Epithelial cell of esophagus (primary cell): ENCODE measurements at regions not wholly inside any gene's neighbourhood (a gene's known extent, or its start where the extent isn't known, plus 50 kb on each side); places are given as distances from the start of the nearest gene placed in this dataset.
A peak's percentile ranks its signal among the peaks of the same experiment; 100 is the strongest.

Experiments
- DNase-seq: peaks from one replicate; pipeline ENCODE4 v3.0.0; 2010; ENCODE audit warnings: low read depth
- H3K4me3 ChIP-seq: 2 replicates; pipeline ENCODE4 v1.5.1; 2011; ENCODE audit warnings: mild to moderate bottlenecking, low read length, control low read depth
- TF ChIP-seq, protein P1 (sequence below): IDR thresholded peaks from 2 replicates; pipeline ENCODE4 v1.5.1; 2011; ENCODE audit warnings: low read depth, mild to moderate bottlenecking, low read length, control low read depth, inconsistent platforms; ENCODE audit not compliant: insufficient read depth; ENCODE audit errors: missing control alignments

DNA sequence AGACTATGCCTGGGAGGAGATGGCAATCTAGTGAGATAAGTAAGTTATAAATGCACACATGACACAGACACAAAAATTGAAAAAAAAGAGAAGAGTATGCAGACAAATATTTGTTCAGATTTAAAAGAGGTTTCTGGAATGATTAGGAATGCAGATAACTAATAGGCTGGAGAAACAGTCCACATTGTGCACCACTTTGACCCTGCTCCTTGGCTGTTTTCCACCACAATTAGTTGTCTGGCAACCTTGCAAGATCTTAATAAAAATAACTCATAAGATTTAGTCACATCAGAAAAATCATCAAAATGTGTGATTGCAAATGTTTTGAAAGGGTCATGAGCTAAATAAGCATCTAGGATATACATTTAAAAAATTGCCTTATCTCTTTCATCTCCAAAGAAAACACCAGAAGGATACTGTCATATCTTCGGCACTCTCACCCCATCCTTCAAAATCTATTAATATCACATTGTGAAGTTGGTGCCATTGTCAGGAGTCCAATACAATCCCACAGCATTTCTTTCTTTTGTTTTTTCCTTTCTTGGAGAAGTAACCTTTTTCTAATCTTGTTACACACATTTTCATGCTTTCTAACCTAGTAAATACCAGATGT, 153.7 kb upstream of the KCNMB2 start:
- no peak overlapping the region for H3K4me3 ChIP-seq
- no peak for DNase-seq
- TF ChIP-seq, protein P1, sequence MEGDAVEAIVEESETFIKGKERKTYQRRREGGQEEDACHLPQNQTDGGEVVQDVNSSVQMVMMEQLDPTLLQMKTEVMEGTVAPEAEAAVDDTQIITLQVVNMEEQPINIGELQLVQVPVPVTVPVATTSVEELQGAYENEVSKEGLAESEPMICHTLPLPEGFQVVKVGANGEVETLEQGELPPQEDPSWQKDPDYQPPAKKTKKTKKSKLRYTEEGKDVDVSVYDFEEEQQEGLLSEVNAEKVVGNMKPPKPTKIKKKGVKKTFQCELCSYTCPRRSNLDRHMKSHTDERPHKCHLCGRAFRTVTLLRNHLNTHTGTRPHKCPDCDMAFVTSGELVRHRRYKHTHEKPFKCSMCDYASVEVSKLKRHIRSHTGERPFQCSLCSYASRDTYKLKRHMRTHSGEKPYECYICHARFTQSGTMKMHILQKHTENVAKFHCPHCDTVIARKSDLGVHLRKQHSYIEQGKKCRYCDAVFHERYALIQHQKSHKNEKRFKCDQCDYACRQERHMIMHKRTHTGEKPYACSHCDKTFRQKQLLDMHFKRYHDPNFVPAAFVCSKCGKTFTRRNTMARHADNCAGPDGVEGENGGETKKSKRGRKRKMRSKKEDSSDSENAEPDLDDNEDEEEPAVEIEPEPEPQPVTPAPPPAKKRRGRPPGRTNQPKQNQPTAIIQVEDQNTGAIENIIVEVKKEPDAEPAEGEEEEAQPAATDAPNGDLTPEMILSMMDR = no peak

DNA sequence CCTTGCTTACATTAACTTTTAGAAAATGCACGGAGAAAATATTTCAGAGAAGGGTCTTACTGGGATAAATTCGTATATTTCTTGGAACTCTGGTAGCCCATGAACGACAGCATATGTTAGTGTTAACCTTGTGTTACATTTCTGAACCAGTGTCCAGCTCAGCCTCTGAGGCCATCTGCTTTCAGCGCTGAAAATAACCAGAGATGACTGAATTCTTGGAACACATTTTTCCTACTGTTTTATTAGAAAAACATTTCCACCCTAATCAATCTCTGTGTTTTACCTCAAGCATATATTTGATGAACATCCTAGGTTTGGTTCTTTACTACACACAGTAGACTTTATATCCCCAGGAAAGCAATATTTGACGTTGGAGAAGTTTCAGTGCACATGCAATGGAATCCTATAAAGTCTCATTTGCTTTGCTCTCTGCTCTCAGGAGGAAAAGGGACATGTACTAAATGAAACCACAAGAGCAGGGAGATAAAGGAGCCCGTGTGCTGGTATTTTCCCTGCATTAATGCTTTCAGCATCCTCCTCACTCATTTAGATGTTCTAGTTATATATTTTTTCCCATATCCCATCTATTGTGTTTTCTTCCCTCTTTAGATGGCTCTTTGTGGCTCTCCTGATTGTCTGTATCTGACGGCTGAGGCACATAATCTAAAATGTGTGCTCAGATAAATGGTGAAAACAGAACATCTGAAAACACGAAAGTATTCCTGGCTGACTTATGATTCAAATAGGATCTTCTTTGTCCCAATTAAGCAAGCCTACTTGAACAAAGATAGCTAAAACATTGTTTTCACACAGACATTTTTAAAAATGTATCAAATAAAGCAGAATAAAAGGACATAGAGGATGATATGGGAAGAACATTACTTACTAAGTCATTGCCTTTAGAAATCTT, 151.7 kb upstream of the KCNMB2 start:
- no peak overlapping the region for H3K4me3 ChIP-seq
- DNase-seq = no peak
- TF ChIP-seq, protein P1 = no peak

DNA sequence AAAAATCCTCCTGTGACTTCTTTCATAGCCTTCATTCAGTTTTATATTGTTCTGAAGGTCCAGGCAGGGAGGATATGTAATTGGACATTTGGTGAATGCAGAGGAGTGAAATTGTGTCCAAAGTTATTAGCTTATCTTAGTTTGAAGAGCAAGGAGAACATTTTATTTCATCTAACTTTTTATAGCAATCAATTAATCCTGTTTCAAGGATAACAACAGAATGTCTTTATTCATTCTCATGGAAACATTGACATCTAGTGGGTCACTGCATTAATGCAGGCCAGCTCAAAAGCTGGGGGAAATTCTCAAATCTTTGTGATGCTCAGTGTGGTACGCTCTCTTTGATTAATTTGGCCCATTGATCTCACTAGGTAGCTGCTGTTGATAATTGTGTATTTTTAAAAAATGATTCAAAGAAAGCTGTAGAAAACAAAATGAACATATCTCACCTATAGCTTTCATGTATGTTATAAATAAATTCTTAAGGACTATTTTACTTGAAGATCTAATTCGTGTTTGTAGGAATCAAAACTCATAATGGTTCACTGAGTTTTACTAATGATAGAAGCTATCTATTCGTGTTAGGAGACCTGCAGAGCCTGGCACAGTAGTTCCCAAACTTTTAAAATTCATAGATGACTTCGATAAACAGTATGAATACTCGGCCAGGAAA, 150.8 kb upstream of the KCNMB2 start:
- DNase-seq = peak; percentile 46
- TF ChIP-seq, protein P1 = peak; percentile 81
- H3K4me3 ChIP-seq = no peak overlapping the region

DNA sequence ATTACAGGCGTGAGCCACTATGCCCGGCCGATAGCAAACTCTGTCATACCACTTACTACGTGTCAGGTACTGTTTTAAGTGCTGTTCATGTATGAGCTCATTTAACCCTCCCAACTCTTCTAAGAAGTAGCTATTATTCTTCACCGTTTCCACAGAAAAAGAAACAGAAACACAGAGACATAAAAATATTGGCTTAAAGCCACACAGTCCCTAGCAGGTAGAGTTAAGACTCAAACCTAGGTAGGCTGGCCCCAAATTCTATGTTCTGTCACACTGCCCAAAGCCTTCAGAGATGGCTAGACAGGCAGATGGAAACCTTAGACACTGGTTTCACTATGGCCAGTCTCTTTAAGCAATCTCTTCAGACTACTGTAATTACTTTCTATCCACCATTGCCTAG, 149.8 kb upstream of the KCNMB2 start:
- no peak overlapping the region for H3K4me3 ChIP-seq
- no peak for DNase-seq
- TF ChIP-seq, protein P1 = no peak

DNA sequence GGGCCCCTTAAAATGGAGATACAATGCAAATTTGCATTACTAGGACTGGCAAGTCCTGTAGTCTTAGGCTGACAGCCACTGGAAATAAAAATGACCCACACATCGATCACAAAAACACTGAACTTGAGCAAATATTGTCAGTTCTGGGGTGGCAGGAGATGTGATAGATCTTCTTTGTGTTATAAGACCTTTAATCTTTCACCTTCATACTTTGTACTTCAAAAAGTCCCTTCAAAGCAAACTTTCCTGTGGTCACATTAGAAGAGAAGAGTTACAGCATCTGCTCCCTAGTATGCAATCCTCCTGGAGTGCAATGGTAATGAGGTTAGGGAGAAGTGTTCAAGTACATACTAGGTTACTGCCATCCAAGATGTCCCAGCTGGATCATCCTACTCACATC, 149.4 kb upstream of the KCNMB2 start:
- TF ChIP-seq, protein P1 = no peak
- DNase-seq = no peak
- H3K4me3 ChIP-seq = no peak overlapping the region

GRCh38 chr3:178388473-178388872, 147.8 kb upstream of the KCNMB2 start:
- TF ChIP-seq, protein P1 = no peak
- DNase-seq = no peak
- H3K4me3 ChIP-seq = no peak overlapping the region
